GM21390 (cell line): ENCODE measurements at regions not wholly inside any gene's neighbourhood (a gene's known extent, or its start where the extent isn't known, plus 50 kb on each side); places are given as distances from the start of the nearest gene placed in this dataset.
"Not testable (repeated sequence)": the region's sequence is repeated elsewhere in the genome, so short reads cannot be mapped to it uniquely, and the experiment has no call there.

ENCODE experiments used
- ATAC-seq: cut with Tn5 transposase; IDR thresholded peaks from one replicate; pipeline ENCODE4 v1.9.1; 2021; ENCODE audit not compliant: unreplicated experiment

- no peak for ATAC-seq
Observed at GRCh38 chr21:15301014-15301413, 236.2 kb upstream of the NRIP1 start.

DNA sequence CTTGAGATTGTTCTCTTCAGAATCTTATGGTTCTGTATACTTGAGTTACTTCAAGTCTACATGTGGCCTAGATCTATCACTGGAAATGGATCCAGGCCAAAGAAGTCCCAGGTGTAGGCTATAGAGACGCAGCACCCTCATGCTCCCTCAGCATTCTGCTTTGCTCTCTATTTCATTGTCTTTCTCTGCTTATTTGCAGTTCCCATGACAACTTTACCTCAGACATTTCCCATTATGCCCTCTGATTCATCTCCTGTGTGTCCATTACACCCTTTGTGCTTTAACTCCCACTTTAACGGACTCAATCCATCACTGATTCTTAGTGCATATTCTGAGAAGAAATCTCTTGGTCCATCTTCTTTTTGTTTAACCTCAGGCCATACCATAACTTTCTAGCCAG is 236.9 kb upstream of the NRIP1 start:
- ATAC-seq, result no peak

DNA sequence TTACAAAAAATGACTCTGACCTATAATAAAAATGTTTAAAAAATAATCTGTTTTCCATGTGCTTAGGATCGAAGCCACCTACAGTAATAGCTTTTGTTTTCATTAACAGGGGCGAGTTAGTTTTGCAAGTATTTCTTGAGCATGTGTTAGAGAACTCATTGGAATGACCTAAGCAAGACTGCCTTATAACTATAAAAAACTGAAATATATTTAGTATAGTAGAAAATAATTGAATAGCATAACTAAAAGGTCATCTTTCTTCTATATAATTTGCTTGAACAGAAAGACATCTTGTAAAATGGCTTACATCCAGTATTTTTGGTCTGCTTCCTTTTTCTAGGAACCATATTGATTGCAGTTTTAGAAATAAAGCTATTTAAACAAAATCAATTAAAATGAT is 241.5 kb upstream of the NRIP1 start:
- ATAC-seq, result no peak

- no peak for ATAC-seq
Observed at GRCh38 chr21:15308333-15308732, 243.5 kb upstream of the NRIP1 start.

DNA sequence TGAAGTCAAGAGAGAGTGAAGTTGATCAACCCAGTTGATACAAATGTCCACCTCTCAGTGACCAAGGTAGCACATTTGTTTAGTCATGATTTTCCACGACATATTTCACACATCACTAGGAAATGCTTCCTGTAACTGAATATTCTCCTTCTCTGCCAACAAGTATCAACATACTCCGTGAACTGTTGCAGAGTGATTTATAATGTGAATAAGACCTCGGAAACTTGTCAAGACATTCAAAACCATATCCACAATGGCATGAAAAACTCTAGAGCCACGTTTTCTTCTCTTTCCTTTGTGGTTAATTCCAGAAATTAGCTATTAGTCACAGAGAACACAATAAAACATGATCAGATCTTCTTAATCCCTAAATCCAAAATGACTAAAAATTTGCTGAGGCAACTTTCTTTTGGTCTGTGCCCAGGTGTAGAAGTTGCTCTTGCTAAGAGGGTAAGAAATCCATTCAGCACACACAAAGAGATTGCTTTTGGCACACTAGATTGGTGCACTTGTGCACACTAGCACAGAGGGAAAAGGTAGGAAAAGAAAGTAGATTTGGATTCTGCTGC is 244.3 kb upstream of the NRIP1 start:
- ATAC-seq, result no peak

DNA sequence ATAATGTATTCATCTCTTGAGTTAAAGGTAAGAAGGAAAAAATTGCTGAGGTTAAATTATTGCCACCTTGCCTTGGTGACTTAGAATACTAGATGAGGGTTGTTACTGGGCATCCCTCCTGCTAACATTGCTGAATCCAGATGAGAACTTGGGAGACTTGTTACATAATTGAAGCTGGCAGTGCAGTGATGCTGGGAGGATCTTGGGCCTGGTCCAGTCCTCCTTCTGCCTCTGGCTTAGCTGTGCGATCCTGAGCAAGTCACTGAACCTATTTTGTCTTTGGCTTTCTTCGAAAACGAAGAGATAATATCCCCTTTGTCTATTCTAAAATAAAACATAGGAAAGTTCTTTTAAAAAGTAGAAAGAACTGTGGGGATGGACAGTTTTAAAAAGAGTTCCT is 244.9 kb upstream of the NRIP1 start:
- ATAC-seq, result no peak

GRCh38 chr21:15311510-15311909 is 246.7 kb upstream of the NRIP1 start:
- no peak for ATAC-seq

DNA sequence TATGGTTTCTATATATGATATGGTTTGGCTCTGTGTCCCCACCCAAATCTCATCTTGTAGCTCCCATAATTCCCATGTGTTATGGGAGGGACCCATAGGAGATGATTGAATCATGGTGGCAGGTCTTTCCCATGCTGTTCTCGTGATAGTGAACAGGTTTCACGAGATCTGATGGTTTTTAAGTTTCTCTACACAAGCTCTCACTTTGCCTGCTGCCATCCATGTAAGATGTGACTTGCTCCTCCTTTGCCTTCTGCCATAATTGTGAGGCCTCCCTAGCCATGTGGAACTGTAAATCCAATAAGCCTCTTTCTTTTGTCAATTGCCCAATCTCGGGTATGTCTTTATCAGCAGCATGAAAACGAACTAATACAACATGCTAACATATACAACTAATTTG is 252.2 kb upstream of the NRIP1 start:
- not testable (repeated sequence) for ATAC-seq

GRCh38 chr21:15319727-15320126 is 254.9 kb upstream of the NRIP1 start:
- ATAC-seq, result no peak

DNA sequence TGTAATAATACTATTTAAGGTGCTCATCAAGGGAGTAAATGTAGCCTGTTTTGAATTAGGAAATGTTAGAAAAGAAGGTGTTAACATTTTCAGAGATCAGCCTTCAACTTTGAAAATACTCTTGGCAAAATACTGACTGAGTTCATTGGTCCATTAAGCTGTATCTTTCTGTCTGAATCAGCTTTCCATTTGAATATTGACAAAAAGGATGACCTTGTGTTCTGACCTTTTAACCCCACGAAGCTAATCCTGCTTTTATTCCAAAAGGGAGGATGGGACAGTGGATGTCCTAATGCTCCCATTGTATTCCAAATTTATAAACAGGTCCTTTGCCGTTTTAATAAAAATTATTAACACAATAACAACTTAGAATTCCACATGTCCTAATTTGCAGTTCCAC is 259.7 kb upstream of the NRIP1 start:
- ATAC-seq, result no peak

- no peak for ATAC-seq
Observed at GRCh38 chr21:15326032-15326867, 261.4 kb upstream of the NRIP1 start.

DNA sequence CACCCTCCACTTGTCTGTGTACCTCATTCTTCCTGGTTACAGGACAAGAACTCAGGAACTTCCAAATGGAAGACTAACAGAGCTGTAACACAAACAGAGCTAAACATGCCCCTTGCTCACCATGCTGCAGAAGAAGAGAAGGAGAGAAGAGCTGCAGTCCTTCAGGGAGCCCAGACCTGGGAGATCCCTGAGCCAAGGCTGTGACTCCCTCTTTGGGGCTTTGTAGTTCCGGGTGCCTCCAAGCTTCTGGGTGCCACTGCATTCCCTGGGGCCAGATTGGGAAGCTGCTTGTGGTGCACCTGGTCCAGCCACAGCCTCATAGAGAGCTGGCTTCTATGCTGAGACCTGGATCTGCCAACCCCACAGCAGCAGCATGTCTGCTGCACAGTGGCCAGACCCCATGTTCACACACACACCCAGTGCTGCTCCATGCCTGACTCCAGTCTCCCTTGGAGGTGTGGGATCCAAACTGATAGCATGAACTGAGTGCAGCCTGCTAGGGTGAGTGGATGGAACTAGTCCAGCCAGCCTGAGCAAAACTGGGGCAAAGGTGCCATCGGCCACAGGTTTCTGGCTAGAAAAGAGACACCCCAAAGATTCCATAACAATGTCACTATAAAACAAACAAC is 263.0 kb upstream of the NRIP1 start:
- ATAC-seq, result no peak

DNA sequence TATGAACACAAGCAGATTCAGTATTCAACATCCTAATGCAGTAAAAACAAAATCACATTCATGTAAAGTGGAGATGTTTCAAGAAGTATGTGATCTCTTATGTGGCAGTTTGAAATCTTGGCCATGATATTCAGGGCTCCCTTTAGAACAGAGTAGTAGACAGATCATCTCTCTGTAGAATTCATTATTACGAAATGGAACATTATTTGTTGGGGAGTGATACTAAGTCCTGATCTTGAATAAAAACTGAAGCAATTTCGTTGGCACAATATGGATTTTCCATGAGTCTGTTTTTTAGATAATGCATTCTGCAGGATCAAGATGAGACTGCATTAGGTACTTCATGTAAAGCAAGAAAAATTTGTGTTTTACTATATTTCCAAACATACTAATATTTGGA is 264.4 kb upstream of the NRIP1 start:
- no peak for ATAC-seq

- ATAC-seq, result no peak
Observed at GRCh38 chr21:15330872-15331271, 266.1 kb upstream of the NRIP1 start.

DNA sequence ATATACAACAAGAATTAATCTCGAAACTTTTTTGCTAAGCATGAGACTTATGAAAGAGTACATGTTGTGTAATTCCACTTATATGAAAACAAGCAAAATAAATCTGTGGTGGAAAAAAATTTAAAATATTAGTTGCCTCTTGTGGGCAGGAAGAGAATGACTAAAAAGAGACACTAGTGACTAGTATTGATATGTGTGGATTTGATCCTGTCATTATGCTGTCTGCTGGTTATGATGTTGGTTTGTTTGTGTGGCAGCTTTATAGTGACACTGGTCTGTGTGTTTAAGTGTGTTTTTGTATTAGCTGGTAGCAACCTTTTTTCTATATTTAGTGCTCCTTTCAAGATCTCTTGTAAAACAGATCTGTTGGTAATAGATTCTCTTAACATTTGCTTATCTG is 267.8 kb upstream of the NRIP1 start:
- no peak for ATAC-seq

DNA sequence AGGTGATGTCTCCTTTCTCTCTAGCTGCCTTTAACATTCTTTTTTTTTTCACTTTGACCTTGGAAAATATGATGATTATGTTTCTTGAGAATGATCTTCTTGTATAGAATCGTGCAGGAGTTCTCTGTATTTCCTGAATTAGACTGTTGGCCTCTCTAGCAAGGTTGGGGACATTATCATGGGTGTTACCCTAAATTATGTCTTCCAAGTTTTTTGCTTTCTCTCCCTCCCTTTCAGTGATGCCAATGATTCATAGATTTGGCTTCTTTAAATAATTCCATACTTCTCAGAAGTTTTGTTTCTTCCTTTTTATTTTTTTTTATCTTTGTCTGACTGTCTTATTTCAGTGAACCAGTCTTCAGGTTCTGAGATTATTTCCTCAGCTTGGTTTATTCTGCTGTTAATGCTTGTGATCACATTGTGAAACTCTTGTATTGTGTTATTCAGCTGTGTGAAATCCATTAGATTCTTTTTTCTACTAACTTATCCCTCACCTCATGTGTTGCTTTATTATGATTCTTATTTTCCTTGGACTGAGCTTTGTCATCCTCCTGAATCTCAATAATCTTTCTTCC is 268.4 kb upstream of the NRIP1 start:
- ATAC-seq, result no peak

DNA sequence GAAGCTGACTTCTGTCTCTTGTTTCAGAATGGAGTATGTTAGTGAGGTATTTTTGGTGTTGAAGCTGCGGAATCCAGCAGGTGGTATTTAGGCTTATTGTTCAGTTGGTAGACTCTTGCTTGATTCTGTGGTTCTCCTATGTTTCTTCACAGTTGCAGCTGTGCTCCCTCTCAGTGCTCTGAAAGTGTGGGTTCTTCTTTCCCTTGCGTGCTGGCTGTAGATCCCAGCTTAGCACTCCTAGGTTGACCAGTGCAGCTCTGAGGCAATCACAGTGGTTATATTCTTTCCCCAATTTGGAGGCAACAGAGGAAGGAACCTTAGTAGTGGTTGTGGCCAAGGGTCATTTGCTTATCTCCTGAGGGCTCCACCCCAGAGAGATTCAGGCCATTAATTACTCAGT is 269.2 kb upstream of the NRIP1 start:
- no peak for ATAC-seq

- no peak for ATAC-seq
Observed at GRCh38 chr21:15343066-15343465, 278.3 kb upstream of the NRIP1 start.

- ATAC-seq, result no peak
Observed at GRCh38 chr21:15352009-15352408, 287.2 kb upstream of the NRIP1 start.

DNA sequence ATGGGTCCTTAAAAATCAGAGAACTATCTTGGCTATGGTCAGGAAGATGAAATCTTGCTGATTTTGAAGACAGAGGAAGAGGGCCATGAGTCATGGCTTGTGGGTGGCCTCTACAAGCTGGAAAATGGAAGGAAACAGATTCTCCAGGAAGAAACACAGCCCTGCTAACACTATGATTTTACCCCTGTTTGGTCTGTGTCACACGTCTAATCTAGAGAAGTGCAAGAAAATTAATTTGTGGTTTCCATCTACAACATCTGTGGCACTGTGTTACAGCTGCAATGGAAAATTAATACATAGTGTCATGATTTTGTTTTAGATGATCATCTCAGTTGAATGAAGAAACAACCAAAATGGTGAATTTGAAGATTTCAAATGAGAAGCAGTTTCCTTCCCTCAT is 288.7 kb upstream of the NRIP1 start:
- ATAC-seq, result no peak

- ATAC-seq, result no peak
Observed at GRCh38 chr21:15354516-15354915, 289.7 kb upstream of the NRIP1 start.

DNA sequence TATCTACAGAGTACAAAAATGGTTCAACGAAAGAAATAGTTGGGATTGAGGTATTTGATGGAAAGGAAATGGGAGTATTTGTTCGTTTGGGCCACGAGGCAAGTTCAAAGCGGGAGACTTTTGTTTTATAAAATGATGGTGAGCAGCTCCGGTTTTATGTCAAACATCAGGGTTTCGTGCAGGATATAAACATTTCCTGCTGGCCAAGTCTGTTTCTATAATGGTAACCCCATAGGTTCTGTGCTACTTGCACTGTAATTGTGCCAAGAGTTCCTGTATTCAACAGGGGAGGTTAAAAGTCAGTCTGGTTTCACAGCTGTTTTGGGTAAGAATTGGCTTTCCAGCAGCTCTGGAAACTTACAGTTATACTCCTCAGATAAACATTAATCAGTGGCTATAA is 290.3 kb upstream of the NRIP1 start:
- no peak for ATAC-seq
